ENCODE measurements at regions not wholly inside any gene's neighbourhood (a gene's known extent, or its start where the extent isn't known, plus 50 kb on each side); places are given as distances from the start of the nearest gene placed in this dataset.

DNA sequence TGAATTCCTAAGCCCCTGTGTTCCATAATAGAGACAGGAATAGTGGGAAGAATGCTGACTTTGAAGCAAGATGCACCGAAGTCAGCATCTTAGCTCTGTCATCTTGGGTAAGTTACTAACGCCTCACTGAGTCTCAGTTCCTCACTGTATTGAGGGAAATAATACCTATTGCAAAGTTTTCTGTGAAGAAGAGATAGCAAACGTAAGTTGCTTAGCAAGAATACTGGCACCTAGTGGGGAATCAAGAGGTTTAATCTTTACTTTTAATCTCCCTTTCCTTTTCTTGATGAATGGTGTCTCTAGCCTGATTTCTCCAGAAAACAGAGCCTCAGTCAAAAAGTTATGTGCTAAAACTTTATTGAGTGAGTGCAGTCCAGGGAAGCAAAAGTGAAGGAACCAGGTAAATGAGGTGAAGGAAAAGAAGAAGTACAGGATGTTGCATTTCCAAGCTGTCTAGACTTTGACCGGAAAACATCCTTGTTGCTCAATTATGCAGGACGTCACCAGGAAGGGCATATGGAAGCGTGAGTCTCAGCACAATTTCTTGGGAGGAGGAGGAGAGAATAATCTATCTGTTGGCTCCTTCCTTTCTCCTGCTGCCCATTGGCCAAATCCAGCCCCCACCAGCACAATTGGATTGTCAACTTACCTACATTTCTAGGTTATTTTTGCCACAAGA lies 210.0 kb downstream of the B3GLCT start:
- H3K4me3 Mint-ChIP-seq (ENCODE audit: unreplicated experiment): no peak overlapping the region
- H3K27ac Mint-ChIP-seq (ENCODE audit: unreplicated experiment): no peak overlapping the region
- peak; percentile 53 for TF ChIP-seq CTCF (IDR thresholded peaks at IDR 0.05)
- peaks cover 39% of the 10 kb centered on the region for H3K27me3 Mint-ChIP-seq (ENCODE audit: unreplicated experiment)
- no peaks in the 10 kb centered on the region for H3K4me1 Mint-ChIP-seq (ENCODE audit: unreplicated experiment)
- no peaks in the 10 kb centered on the region for H3K9me3 Mint-ChIP-seq (ENCODE audit: unreplicated experiment)
- no peaks in the 10 kb centered on the region for H3K36me3 Mint-ChIP-seq (ENCODE audit: unreplicated experiment)
- no peak for DNase-seq (ENCODE audit: extremely low spot score, unreplicated experiment)

DNA sequence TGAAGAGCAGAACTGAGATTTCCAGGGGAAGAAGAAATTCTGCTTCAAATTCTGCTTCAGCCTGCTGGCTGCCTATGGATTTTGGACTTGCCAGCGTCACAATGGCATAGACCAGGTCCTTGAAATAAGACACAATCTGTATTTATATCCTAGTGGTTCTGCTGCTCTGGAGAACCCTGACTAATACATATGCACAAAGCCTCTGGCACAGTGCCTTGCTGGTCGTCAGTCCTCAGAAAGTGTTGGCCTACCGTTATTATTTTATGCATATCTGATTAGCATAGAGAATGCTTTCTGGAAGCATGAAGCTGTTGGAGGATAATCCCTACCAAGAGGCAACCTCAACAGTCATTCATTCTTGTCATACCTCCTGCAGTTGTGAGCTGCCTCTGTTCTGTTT lies 213.7 kb downstream of the B3GLCT start:
- Mint-ChIP-seq H3K9me3 (ENCODE audit: unreplicated experiment) (no peaks in the 10 kb centered on the region), H3K27me3 (ENCODE audit: unreplicated experiment) (peaks cover 53% of the 10 kb centered on the region), H3K36me3 (ENCODE audit: unreplicated experiment) (no peaks in the 10 kb centered on the region), H3K27ac (ENCODE audit: unreplicated experiment) (no peak overlapping the region), H3K4me1 (ENCODE audit: unreplicated experiment) (no peaks in the 10 kb centered on the region), H3K4me3 (ENCODE audit: unreplicated experiment) (no peak overlapping the region)
- no peak for DNase-seq (ENCODE audit: extremely low spot score, unreplicated experiment)
- TF ChIP-seq CTCF (IDR thresholded peaks at IDR 0.05): no peak

- Mint-ChIP-seq H3K4me3 (ENCODE audit: unreplicated experiment) (no peak overlapping the region), H3K36me3 (ENCODE audit: unreplicated experiment) (no peaks in the 10 kb centered on the region), H3K27ac (ENCODE audit: unreplicated experiment) (no peak overlapping the region), H3K9me3 (ENCODE audit: unreplicated experiment) (no peaks in the 10 kb centered on the region), H3K4me1 (ENCODE audit: unreplicated experiment) (no peaks in the 10 kb centered on the region), H3K27me3 (ENCODE audit: unreplicated experiment) (peaks cover 66% of the 10 kb centered on the region)
- no peak for TF ChIP-seq CTCF (IDR thresholded peaks at IDR 0.05)
- DNase-seq (ENCODE audit: extremely low spot score, unreplicated experiment): no peak
Observed at GRCh38 chr13:31416066-31416465, 216.3 kb downstream of the B3GLCT start.

GRCh38 chr13:31418186-31418585 lies 218.4 kb downstream of the B3GLCT start:
- DNase-seq (ENCODE audit: extremely low spot score, unreplicated experiment): no peak
- H3K4me3 Mint-ChIP-seq (ENCODE audit: unreplicated experiment): no peak overlapping the region
- H3K27me3 Mint-ChIP-seq (ENCODE audit: unreplicated experiment): peaks cover 64% of the 10 kb centered on the region
- TF ChIP-seq CTCF (IDR thresholded peaks at IDR 0.05): no peak
- H3K36me3 Mint-ChIP-seq (ENCODE audit: unreplicated experiment): no peaks in the 10 kb centered on the region
- no peaks in the 10 kb centered on the region for H3K9me3 Mint-ChIP-seq (ENCODE audit: unreplicated experiment)
- H3K27ac Mint-ChIP-seq (ENCODE audit: unreplicated experiment): no peak overlapping the region
- no peaks in the 10 kb centered on the region for H3K4me1 Mint-ChIP-seq (ENCODE audit: unreplicated experiment)

GRCh38 chr13:31421756-31422155 lies 222.0 kb downstream of the B3GLCT start:
- H3K4me1 Mint-ChIP-seq (ENCODE audit: unreplicated experiment): peaks cover 4% of the 10 kb centered on the region

More at GRCh38 chr13:31421756-31422155, 222.0 kb downstream of the B3GLCT start:
- no peak overlapping the region for H3K27ac Mint-ChIP-seq (ENCODE audit: unreplicated experiment)
- no peaks in the 10 kb centered on the region for H3K36me3 Mint-ChIP-seq (ENCODE audit: unreplicated experiment)
- no peak overlapping the region for H3K4me3 Mint-ChIP-seq (ENCODE audit: unreplicated experiment)
- no peak for DNase-seq (ENCODE audit: extremely low spot score, unreplicated experiment)
- peaks cover 39% of the 10 kb centered on the region for H3K27me3 Mint-ChIP-seq (ENCODE audit: unreplicated experiment)
- H3K9me3 Mint-ChIP-seq (ENCODE audit: unreplicated experiment): no peaks in the 10 kb centered on the region
- no peak for TF ChIP-seq CTCF (IDR thresholded peaks at IDR 0.05)

All from osteocyte (in vitro differentiated cells).